ENCODE measurements at regions not wholly inside any gene's neighbourhood (a gene's known extent, or its start where the extent isn't known, plus 50 kb on each side); places are given as distances from the start of the nearest gene placed in this dataset.

DNA sequence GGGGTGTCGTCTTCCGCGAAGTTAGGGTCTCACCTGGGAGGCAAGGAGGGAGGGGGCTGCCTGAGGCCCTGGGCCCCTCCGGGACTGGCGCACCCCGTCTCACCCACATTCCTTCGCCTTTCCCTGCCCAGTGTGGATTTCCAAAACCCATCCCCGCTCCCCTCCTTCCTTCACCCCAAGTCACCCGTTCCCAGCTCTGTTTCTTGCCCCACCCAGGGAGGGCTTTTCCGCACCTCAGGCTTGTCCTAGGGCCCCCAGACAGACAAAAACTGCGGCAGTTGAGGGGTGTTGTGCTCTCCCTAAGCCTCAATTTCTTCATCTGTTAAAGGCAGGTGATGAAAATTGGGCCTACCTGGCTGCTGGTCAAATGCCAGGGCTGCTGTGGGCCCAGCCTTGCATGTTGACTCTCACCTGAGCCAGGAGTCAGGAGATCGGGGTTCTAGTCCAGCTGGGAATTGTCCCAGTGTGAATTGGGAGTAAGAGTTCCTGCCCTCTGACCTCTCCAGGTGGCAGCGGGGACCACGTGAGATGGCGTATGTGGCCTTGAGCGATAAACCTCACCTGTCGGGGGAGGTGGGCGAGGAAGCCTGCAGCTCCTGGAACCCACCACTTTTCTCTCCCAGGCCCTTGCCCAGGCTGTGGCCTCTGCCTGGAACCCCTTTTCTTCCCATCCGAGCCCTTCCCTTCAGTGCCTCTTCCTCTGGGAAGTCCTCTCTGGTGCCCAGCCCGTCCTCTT lies 143.4 kb upstream of the IER5L start:
- DNase-seq: no peak

DNA sequence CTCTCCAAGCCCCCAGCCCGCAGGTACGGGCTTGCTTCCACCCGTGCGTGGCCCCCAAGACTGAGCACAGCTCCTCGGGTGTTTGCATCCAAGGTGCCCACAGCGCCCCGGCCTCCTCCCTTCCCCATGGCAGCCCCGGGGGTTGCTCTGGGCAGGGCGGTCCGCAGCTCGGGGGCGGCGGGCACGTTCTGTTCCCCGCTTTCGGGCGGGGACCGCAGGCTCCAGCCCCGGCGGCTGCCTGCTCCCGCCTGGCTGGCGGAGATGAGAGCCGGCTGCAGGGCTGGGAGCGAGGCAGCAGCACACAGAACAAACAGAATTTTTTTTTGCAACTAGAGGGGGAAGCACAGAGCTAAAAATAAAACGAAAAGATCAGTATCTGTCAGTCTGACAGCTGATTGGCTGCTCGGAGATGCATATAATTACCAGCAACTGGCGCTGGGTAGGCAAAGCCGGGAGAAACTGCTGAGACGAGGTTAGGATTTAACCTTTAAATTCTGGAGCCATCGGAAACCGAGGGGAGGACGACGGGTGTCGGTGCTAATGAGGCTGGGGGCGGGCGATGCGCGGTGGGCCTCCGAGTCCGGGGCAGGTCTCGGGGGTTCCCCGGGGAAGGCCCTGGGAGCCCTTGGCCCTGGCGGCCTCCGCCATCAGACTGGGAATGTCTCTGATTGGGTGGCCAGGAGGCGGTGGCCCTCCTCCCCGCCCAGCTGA lies 142.7 kb upstream of the IER5L start:
- peak; percentile 88 for DNase-seq

DNA sequence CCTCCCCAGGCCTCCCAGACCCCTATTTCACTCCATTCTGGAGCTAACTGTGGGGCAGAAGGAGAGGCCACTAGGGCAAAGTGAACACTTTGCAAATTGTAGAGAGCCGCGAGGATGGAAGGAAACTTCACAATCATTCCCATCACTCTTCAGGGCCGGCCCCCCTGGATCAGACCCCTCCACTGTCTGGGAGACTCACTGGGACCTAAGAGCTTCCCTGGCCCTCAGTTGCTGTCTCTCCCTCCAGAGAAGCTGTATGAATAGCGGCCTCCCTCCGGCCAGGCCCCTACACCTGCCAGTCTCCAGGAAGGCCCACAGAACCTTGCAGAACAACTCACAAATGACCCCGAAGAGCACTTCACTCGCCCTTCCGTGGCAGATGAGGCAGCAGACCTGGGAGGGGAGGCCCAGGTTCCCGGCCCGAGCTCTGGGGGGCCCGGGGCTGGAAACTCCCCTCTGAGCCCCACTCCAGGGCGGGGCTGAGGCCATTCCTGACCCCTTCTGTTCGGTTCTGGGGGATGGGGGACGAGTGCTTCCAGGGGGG lies 141.9 kb upstream of the IER5L start:
- no peak for DNase-seq

DNA sequence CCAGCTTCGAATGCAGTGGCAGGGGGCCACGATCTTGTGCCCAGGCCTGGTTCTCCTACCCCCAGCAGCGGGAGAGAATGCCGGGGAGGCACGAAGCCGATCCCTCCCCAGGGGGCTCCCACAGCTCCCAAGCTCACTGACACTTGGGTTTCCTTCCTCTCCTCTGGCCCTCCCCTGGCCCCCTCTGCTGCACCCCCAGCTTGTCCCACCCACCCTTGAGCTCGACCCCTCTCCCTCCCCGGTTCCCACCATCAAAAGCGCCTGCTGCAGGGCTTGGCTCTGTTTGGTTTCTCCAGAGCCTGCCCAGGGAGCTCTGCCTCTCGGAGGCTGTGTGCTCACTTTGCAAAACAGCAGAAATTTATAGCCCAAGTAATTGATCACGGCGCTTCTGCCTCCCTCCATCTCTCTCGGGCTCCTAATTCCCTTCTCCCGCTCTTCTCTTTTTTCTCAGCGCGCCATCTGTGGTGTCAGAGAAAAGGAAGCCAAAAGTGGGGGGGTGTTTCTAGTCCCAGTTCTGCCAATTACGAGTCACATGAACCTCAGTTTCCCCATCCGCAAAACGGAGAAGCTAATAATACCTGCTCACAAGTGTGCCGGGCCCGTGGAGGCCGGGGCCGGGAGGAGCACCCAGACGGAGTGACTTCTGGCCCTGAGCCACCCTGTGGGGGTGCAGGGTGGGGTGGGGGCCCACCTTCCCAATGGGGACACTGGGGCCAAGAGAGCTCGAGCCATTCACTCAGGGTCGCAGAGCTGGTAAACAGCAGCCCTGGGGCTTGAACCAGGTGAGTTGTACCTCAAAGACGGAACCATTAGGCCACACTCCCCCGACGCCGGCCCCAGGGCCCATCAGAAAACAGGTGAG lies 141.2 kb upstream of the IER5L start:
- no peak for DNase-seq

DNA sequence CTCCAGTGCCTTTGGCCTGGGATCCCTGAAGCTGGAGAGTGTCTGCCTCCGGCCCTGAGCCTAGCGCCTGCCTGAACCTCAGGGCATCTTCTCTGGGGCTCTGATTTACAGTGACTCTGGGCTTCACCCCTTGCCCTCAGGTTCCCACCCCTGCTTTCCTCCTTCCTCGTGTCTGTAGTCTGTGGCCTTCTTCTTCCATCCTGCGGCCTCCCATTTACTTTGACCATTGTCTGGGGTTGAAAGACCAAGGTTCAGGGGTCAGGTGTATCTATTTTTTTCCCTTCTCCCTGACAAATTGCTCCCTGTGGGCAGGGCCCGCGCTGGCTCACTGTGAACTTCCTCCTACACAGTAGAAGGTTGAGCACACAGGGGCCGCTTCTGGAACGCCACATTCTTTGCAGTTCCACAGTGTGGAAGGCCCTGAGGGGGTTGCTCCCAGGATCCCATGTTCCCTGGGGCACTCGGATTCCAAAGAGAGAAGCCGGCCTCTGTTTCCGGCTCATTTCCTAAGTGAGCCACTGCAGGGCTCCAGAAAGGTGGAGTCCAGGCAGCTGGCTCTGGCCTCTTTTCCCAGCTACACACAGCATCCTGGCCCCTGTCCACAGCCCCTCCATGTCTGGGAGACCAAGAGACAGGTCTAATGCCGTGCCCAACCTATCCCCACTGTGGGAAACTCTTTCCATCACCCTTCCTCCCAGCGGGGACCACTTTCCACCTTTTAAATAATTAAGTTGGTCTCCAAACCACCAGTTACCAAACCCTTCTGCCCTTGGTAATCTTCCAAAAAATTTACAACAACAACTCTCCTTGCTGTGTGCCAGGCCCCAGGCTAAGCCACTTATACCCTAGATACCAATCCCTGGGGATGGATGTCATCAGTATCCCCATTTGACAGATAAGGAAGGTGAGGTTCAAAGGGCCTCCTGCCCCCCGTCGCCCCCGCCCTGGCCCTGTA lies 140.3 kb upstream of the IER5L start:
- no peak for DNase-seq

DNA sequence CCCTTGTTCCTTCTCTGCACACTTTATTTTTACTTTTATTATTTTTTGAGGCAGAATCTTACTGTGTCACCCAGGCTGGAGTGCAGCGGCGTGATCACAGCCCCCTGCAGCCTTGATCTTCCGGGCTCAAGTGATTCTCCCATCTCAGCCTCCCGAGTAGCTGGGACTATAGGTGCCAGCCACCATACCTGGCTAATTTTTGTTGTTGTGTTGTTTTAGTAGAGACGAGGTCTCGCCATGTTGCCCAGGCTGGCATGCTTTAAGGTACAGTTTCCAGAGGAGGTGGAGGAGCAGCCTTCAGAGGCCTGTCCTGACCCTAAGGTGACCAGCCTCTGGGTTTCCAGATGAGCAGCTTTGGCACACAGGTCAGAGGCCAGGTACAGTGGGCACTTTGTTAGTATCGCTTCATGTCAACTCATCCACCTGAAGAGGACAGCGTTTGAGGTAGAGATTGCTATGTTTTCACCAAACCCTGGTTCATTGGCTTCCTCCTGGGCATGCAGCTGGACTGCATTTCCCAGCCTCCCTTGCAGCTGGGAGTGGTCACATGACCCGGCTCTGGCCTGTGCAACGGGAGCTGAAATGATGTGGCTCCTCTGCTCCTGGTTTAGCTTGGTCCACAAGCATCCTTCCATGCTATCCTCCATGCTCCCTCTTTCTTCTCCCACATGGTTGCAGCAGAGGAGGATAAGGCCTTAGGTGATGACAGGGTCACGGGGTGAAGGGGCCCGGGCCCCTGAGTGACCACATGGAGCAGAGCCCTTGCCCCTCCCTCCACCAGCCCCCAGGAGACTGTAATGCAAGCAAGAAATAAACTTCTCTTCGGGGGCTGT lies 139.3 kb upstream of the IER5L start:
- DNase-seq: no peak

DNA sequence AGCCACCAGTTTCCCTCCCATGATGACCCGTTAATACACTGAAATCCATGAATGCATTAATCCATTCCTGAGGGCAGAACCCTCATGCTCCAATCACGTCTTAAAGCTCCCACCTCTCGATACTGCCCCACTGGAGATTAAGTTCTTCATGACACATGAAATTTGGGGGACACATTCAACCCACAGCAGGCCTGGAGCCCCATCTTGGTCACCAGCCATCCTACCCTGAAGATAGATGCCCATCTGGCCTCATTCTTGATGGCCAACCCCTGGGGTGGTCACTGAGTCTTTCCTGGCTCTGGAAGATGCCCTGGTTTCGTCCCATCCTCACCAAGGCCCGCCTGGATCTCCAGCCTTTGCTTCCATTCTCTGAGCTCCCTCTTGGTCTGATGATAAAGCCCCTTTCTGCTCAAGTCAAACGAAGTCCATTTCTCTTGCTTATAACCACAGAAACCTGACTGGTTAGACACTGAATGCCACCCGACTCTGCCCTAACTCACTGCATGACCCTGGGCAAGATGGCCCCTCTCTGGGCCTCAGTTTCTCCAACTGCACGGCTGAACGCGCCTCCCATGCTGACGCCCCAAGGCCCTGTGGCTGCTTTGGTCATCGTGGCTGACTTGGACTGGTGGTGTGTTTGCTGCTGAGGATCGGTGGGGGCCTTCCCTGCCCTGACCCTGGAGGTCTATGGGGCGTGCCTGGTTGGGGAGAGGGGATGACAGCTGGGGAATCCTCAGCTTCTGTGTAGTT lies 138.4 kb upstream of the IER5L start:
- DNase-seq: no peak

DNA sequence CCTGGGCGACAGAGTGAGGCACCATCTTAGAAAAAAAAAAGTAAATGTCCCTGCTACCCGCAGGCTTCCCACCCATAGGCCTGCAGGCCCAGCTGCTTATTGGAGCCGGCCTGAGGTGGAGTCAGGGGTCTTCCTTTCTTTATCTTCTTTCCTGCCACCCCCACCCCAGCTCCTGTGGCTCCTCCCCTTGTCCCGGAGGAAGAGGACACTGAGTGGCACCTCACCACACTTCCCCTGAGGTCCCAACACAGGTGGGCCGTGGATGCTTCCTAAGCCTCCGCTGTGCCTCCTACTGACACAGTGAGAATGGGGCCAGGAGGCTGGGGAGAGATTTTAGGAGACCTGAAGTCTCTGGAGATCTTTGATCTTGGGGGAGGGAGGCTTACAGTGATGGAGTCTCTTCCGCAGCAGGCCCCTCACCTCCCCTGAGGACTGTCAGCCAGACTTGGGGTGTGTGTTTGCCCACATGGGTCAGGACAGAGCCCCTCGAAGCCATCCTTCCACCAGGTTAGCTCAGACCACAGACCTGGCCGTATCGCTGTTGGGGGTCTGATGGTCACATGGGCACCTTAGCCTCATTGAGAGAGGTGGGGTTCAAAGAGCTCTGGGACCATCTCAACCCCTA lies 135.4 kb upstream of the IER5L start:
- no peak for DNase-seq

DNA sequence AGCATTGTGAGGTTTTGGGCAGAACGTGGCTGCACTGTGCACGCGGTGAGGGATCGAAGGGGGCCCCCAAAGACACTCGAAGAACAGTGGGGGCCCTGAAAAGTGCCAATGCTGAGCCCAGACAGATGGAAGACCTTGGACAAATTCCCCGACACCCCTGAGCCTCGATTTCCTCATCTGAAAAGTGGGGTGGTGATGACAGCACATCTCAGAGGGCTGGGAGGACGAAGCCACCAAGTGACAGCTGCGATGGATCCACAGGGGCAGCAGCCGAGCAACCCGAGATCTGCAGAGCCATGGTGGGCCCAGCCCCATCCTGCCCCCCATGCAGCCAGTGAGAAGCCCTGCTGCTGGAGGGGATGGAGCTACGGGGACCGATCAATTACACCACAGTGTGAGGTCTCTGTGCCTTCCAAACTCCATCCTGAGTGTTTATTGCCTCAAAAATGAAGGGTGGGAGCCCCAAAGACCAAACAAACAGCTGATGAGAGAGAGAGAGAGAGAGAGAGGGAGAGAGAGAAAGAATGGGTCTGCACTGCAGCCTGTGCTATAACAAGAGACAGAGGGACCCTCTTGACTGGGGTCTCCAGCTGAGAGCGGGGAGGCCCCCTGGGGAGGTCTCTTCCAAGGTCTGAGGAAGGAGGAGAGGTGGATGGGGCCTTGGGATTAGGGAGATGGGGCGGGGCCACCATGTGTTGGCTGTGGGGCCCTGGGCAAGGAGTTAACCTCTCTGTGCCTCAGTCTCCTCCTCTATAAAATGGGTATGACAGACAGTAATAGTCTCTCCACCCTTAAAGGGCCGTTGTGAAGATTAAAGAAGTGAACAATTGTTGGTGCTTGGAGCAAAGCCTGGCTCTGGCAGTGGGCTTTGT lies 134.4 kb upstream of the IER5L start:
- no peak for DNase-seq

DNA sequence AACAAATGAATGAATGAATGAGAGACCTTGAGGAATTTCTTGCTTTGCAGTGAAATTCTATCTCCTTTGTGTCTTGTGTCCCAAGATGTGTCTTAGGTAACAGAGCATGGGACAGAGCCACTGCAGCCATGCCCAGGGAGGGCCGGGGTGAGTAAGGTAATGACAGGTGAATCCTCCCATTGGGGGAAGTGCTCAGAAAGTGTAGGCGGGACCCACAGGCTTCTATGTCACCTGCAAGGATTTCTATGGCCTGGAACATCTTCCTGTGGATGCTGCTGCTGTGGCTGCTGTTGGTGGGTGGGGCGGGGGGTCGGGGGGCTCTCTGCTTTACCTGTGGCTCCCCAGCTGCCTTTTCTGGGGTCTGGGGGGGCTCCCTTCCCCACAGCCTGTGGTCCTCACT lies 133.6 kb upstream of the IER5L start:
- DNase-seq: no peak

DNA sequence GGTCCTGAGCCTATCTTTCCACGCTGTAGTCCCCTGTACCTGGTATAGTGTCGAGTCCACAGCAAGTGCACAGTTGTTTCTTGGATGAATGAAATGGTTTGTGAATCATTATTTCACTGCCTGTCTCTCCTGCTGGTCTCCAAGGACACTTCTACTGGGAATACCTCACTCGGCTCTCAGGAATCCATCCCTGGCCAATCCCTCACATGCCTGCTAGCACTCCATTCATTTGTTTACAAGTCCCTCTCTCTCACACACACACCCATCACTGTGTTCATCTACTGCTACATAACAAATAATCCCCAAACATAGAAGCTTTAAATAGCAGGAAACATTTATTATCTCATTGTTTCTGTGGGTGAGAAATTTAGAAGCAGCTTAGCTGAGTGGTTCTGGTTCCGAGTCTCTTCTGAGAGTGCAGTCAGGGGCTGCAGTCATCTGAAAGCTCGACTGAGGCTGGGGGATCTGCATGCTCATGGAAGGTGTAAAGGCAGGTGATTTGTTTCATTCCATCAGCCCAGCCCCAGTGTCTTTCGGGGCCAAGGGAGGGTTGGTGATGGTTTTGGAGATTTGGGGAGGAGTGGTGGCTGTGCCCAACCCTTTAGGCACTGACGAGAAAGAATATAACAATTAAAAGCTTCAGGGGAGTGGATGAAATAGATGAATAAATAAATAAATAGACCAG lies 132.7 kb upstream of the IER5L start:
- DNase-seq: no peak

DNA sequence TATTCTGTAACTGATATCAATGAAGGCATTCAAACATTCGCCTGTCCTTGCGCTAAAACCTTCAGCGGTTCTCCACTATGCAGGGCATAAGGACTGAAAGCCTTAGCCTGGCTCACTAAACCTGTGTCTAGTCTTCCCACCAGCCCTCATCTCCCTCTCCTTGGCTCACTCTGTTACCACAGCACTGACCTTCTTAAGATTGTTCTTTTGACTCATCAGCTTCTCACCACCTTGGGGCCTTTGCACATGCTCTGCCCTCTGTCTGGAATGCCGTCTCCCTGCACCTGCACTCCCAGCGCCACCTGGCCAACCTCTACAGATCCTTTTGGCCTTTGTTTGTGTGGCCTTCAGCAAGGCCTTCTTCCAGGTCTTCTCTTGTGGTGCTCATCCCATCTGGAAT lies 131.8 kb upstream of the IER5L start:
- no peak for DNase-seq

DNA sequence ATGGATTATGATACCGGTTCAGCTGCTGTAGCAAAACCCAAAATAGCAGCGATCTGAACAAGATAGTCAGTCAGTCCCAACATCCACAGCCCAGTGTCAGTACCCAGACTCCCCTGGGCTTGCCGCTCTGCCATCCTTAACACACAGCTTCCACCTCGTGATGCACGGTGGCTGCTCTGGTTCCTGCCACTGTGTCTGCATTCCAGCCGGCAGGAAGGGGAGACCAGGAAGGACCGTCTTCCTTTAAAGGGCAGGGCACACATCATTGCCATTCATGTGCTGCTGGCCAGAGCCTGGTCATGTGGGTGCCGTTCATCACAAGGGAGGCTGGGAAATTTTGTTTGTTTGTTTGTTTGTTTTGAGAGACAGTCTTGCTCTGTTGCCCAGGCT lies 131.0 kb upstream of the IER5L start:
- no peak for DNase-seq

DNA sequence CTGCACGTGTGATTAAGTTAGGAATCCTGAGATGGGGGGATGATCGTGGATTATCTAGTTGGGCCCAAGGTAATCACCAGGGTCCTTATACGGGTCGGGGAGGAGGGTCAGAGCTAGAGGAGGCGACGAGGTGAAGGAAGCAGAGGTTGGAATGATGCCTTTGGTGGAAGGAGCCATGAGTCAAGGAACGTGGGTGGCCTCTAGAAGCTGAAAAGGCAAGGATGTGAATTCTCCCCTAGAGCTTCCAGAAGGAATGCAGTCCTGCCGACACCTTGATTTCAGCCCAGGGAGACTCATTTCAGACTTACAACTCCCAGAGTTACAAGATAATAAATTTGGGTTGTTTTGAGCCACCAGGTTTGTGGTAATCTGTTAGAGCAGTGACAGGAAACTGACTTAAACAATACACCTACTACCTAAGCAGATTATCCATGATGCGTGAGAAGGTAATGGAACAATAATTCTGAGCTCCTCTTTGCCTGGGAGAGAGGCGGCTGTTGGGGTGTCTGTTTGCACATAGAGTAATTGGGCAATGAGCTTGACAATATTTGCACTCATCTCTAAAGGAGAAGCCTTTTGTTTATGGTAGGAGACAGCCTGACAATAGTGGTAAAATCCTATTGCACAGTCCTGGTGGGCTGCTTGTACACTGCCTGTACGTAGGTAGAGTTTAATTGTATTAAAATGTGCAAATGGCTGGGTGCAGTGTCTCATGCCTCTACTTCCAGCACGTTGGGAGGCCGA lies 129.3 kb upstream of the IER5L start:
- peak; percentile 53 for DNase-seq

DNA sequence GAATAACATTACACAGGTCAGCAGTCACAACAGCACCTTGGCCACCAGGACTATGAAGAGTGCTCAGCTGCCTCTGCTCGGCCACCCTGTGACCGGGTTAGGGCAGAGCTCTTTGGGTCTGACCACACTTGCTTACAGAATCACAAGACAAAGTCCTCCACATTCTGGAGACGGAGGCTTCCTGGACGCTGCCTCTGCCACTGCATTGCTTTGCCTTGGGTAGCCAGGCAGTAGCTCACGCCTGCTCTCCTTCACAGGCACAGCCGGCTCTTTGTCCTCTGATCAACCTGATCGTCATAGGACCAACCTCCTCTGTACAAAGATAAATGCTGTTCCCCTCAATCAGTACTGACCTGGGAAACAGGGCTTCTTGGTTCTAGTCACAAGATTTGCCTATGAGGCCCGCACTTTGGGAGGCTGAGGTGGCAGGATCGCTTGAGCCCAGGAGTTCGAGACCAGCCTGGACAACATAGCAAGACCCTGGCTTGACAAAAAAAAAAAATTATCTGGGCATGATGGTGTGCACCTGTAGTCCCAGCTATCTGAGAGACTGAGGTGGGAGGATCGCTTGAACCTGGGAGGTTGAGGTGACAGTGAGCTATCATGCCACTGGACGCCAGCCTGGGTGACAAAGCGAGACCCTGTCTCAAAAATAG lies 128.4 kb upstream of the IER5L start:
- DNase-seq: no peak

DNA sequence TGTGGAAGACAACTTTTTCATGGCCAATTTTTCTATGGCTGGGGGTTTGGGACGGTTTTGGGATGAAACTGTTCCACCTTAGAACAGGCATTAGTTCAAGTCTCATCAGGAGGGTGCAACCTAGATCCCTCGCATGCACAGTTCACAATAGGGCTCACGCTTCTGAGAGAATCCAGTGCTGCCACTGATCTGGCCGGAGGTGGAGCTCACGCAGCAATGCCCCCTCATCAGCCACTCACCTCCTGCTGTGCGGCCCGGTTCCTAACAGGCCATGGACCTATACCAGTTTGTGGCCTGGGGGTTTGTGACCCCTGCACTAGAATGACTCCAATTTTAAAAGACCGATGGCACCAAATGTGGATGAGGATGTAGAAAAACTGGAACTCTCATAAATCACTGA lies 127.2 kb upstream of the IER5L start:
- no peak for DNase-seq

DNA sequence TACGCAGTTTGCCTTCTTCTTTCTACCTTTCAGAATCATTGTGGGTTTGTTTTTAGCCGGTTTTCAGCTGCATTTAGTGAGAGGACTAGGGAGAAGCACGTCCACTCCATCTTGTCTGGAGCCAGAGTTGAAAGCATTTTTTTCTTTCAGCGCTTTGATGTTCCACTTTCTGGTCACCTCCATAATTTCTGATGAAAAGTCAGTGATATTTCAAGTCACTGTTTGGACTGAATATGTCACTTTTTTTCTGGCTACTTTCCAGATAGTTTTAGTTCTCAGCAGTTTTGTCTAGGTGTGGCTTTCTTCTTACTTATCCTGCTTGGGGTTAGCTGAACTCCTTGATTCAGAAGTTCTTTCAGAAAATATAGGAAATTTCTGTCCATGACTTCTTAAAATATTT lies 123.9 kb upstream of the IER5L start:
- DNase-seq: no peak

Measured in DMS153 (cell line).